Sciatic nerve (tissue), 2 donors: ENCODE measurements at regions not wholly inside any gene's neighbourhood (a gene's known extent, or its start where the extent isn't known, plus 50 kb on each side); places are given as distances from the start of the nearest gene placed in this dataset.
"Not testable (repeated sequence)": the region's sequence is repeated elsewhere in the genome, so short reads cannot be mapped to it uniquely, and the experiment has no call there.

ENCODE experiments used
- ATAC-seq: fragments of 200-7000 bp; cut with Tn5 transposase; one replicate; pipeline ENCODE4 v1.9.1; 2020; ENCODE audit warnings: mild to moderate bottlenecking, moderate library complexity
- DNase-seq: peaks from one replicate; pipeline ENCODE4 v3.0.0-alpha.2; 2020; ENCODE audit warnings: low spot score
- intact Hi-C: fragments of 100-400 bp; cut with DNase I; formaldehyde crosslinking; loops from one replicate; pipeline ENCODE4 v1.14.2; 2022
- donor health status: DM: no; HTN: no; CAD: no.
- donor health status: DM: no; HTN: no; CAD: no.

- intact Hi-C loops, result no loop called here
- no peak for DNase-seq
- peak; percentile 10 for ATAC-seq
Measured at GRCh38 chr4:159697322-159698283, 594.7 kb downstream of the RAPGEF2 start.

- ATAC-seq, result no peak
- no peak for DNase-seq
Measured at GRCh38 chr4:159698336-159698735, 595.5 kb downstream of the RAPGEF2 start.

GRCh38 chr4:159702200-159702599 is 599.3 kb downstream of the RAPGEF2 start:
- DNase-seq (no peak), ATAC-seq (no peak)
- intact Hi-C loops, result no loop called here

More at GRCh38 chr4:159698336-159698735, 595.5 kb downstream of the RAPGEF2 start:
- intact Hi-C loops, result no loop called here

- ATAC-seq, result no peak
- DNase-seq, result no peak
- intact Hi-C loops, result no loop called here
Measured at GRCh38 chr4:159705334-159705733, 602.5 kb downstream of the RAPGEF2 start.

GRCh38 chr4:159706704-159707103 is 603.8 kb downstream of the RAPGEF2 start:
- DNase-seq, result no peak
- intact Hi-C loops, result no loop called here

GRCh38 chr4:159715180-159715579 is 612.3 kb downstream of the RAPGEF2 start:
- intact Hi-C loops, ATAC-seq: not testable (repeated sequence)

More at GRCh38 chr4:159706704-159707103, 603.8 kb downstream of the RAPGEF2 start:
- ATAC-seq, result no peak

GRCh38 chr4:159719531-159719930 is 616.7 kb downstream of the RAPGEF2 start:
- DNase-seq (no peak), ATAC-seq (no peak)
- intact Hi-C loops, result no loop called here

More at GRCh38 chr4:159715180-159715579, 612.3 kb downstream of the RAPGEF2 start:
- DNase-seq, result not testable (repeated sequence)

GRCh38 chr4:159722052-159722451 is 619.2 kb downstream of the RAPGEF2 start:
- intact Hi-C loops, result no loop called here
- ATAC-seq (no peak), DNase-seq (no peak)

GRCh38 chr4:159722918-159723317 is 620.0 kb downstream of the RAPGEF2 start:
- intact Hi-C loops, result no loop called here
- DNase-seq (no peak), ATAC-seq (no peak)

- ATAC-seq (no peak), DNase-seq (no peak)
- intact Hi-C loops, result no loop called here
Measured at GRCh38 chr4:159723341-159724048, 620.6 kb downstream of the RAPGEF2 start.

- DNase-seq, result no peak
- intact Hi-C loops, result no loop called here
- no peak for ATAC-seq
Measured at GRCh38 chr4:159725571-159725970, 622.7 kb downstream of the RAPGEF2 start.

- intact Hi-C loops, result no loop called here
- DNase-seq (no peak), ATAC-seq (no peak)
Measured at GRCh38 chr4:159735281-159736207, 632.7 kb downstream of the RAPGEF2 start.

- ATAC-seq (no peak), DNase-seq (no peak)
- intact Hi-C loops, result no loop called here
Measured at GRCh38 chr4:159736411-159736810, 633.5 kb downstream of the RAPGEF2 start.

- no peak for ATAC-seq
- intact Hi-C loops, result no loop called here
- DNase-seq, result no peak
Measured at GRCh38 chr4:159743971-159744370, 641.1 kb downstream of the RAPGEF2 start.

GRCh38 chr4:159747983-159748382 is 645.1 kb downstream of the RAPGEF2 start:
- intact Hi-C loops, result no loop called here
- DNase-seq (no peak), ATAC-seq (no peak)

GRCh38 chr4:159748834-159749444 is 646.1 kb downstream of the RAPGEF2 start:
- intact Hi-C loops, result no loop called here
- DNase-seq (no peak), ATAC-seq (no peak)

GRCh38 chr4:159757499-159757898 is 654.6 kb downstream of the RAPGEF2 start:
- ATAC-seq, result no peak
- intact Hi-C loops, result no loop called here
- DNase-seq, result no peak

GRCh38 chr4:159758061-159758460 is 655.2 kb downstream of the RAPGEF2 start:
- ATAC-seq, result no peak
- no peak for DNase-seq
- intact Hi-C loops, result no loop called here

- DNase-seq (no peak), ATAC-seq (no peak)
- intact Hi-C loops, result no loop called here
Measured at GRCh38 chr4:159762672-159763071, 659.8 kb downstream of the RAPGEF2 start.
